Activated CD4-positive, CD25-positive, alpha-beta regulatory T cell (primary cell): ENCODE measurements at regions not wholly inside any gene's neighbourhood (a gene's known extent, or its start where the extent isn't known, plus 50 kb on each side); places are given as distances from the start of the nearest gene placed in this dataset.
"Not testable (repeated sequence)": the region's sequence is repeated elsewhere in the genome, so short reads cannot be mapped to it uniquely, and the experiment has no call there.

ENCODE experiments used
- DNase-seq, 4 experiments: peaks; one replicate each; lab custom pipeline; 2025; lab: John Stamatoyannopoulos, UW

DNA sequence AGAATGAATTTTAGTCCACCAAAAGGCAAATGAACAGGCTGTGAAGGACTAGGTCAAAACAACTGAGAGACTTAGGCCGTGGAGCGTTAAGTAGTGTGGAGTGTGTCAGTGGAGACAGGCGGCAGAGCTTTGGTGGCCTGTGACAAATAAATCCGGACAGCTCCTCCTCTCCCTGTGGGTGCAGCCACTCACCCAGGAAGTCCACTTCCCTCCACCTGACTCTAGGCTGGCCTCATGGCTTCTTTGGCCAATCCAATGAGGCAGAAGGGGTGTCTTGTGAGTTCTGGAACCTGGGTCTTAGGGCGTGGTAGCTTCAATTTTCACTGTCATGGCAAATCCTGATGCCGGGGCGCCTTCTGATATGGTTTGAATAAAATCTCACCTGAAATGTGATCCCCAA, 180.9 kb upstream of the C14orf180 start:
- DNase-seq, result no peak

DNA sequence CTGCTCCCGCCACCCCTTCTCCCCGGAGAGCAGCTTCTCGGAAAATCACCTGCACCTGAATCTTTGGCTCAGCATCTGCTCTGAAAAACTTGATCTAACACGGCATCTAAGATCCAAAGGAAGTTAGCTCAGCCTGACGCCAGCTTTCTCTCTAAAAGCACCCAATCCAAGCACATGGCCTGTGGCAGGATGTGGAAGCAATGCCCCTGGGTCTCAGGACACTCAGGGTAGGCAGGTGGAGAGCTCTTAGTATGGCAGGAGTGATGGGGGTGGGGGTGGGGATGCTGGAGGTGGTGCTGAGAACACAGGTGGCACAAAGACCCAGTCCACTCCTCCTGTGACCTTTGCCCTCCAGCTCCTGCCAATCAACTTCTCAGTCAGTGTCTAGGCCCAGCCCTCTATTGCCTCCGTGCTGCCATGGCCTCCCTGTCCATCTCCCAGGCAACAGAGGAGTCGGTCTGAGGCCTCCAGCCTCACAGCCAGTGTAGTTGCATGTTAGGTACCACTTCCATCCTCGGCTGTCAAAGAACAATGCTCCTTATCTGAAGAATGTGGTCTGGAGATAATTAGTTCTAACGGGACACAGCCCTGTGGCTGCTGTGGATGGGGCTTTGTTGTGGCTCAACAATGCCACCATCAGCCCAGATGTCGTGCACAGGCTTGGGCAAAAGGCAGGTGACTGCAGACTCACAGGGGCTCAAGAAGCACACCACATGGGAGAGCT, 180.0 kb upstream of the C14orf180 start:
- no peak for DNase-seq

DNA sequence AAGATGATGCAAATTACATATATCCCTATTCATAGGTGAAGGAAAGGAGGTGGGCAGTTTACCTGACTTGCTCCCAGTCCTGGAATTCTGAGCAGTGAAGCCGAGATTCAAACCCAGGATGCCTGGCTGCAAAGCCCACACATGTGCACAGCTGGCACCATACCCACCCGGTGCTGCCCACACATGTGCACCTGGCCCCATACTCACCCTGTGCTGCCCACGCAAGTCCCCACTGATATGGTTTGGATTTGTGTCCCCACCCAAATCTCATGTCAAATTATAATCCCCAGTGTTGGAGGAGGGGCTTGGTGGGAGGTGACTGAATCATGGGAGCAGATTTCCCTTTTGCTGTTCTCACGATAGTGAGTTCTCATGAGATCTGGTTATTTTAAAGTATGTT, 179.2 kb upstream of the C14orf180 start:
- DNase-seq, result no peak

DNA sequence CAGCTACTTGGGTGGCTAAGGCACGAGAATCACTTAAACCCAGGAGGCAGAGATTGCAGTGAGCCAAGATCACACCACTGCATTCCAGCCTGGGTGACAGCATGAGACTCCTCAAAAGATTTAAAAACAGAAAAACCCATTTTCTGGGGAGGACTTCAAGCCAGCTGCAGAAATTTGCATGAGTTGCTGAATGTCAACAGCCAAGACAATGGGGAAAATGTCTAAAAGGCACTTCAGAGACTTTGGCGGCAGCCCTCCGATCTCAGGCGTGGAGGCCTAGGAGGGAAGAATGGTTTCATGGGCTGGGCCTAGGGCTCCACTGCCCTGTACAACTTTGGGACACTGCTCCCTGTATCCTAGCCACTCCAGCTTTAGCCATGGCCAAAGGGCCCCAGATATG, 177.8 kb upstream of the C14orf180 start:
- DNase-seq, result no peak

DNA sequence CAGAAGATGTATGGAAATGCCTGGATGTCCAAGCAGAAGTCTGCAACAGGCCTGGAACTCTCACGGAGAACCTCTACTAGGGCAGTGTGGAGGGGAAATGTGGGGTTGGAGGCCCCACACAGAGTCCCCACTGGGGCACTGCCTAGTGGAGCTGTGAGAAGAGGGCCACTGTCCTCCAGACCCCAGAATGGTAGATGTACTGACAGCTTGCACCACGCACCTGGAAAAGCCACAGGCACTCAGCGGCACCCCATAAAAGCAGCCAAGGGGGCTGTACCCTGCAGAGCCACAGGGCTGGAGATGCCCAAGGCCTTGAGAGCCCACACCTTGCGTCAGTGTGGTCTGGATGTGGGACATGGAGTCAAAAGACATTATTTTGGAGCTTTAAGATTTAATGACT, 177.3 kb upstream of the C14orf180 start:
- not testable (repeated sequence) for DNase-seq

DNA sequence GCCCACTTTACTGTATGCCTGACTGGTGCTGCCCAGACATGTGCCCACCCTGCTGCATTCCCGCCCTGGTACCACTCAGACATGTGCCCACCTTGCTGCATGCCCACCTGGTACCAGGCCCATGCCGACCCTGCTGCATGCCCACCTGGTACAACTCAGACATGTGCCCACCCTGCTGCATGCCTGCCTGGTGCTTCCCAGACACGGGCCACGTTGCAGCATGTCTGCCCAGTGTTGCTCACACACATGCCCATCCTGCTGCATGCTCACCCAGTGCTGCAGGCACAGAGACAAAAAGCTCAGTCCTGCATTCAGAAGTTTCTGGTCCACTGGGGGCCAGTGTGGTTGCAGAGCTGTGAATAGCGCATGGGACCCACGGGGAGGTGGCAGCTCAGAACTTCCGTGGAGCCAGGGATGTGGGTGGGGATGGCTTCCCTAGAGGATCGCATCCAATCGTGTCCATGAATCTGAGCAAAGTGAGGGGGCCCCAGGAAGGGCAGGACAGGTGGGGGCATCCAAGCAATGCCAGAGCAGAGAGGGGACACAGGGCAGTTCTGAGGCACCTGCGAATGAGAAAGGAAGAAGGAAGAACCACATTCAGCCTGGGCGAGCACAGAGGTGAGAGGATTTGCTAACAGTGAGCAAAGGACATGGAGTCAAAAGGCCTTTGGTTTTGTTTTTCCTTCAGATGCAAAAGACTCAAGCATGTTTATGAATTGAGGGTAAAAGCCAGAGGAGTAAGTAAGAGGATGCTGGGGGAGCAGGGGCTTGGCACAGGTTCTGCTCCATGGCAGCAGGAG, 175.9 kb upstream of the C14orf180 start:
- no peak for DNase-seq

DNA sequence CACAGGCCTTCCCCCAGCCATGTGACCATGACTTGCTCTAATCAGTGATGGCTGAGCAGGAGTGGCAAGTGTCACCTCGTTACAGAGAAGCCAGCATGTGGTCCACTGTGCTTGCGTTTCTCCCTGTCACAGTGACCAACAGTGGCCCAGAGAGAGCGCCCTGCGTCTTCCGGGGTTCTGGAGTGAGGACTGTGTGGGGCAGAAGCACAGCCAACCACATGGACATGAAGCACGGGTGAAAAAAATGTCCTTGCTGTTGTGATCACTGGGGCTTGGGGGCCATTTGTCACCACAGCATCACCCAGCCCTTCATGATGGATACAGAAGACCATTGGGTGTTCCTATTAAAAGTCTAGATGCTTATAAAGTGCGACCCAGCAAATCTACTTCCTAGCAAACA, 174.6 kb upstream of the C14orf180 start:
- no peak for DNase-seq

DNA sequence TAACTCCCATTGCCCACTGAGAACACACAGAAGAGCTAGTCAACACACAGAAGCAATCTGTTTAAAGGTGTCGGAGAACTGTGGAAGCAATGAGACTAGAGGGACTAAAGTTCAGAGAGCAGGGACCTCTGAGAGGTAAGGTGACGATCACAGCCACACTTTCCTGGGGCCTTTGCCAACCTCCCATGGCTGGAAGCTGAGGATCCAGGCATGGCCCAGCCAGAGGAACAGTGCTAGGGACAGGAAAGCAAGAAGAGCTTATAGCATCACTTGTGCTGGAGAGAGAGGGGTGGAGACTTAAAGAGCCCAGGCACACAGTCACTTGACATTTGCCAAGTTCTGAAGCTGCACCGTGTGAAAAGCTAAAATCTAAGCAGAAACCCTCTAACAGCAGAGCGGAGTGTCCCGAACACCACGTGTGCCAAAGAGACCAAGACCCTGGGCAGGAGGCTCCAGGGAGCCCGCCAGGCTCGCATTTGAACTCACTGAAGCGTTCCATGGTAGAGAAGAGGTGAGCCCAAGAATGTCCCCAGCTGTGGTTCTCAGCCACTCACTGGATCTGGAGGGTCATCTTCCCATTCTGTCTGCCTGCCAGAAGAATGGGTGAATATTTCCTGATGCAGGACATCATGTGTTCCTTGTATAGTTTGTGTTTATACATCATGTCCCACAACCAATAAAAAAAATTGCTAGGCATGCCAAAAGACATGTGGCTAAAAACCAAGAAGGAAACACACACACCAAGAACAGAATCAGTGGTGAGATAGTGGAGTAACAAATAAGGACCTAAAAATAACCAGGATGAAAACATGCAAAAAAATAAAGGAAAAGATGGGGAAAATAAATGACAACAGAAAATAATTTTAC, 174.0 kb upstream of the C14orf180 start:
- no peak for DNase-seq

DNA sequence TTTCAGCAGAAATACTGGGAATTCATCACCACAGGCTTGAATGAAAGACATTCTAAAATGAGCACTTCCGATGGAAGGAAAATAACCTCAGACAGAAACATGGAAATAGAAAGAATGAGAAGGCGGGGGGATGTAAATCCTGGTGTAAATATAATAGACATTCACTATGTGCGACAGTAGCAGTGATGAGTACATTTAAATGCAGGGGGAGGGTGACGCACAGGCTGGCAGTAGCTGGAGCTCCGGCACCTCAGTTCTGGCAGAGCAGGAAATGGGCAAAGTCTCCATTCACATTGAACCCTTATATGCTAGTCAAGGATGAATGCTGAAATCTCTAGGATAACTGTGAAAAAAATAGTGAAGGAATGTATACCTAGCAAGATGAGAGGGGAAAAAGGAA, 172.7 kb upstream of the C14orf180 start:
- no peak for DNase-seq

DNA sequence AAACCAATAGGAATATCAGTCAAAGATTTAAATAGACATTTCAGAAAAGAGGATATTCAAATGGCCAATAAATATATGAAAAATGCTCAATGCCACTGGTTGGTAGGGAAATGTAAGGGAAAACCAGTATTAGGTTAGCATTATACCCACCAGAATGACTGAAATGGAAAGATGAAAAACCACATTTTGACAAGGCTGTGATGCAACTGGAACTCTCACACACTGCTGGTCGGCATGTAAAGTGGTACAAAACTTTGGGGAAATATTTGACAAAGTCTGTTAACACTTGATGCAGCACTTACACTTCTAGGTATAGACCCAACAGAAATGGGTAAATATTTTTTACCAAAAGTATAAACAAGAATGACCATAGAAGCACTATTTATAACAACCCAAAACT, 163.2 kb upstream of the C14orf180 start:
- DNase-seq, result no peak

DNA sequence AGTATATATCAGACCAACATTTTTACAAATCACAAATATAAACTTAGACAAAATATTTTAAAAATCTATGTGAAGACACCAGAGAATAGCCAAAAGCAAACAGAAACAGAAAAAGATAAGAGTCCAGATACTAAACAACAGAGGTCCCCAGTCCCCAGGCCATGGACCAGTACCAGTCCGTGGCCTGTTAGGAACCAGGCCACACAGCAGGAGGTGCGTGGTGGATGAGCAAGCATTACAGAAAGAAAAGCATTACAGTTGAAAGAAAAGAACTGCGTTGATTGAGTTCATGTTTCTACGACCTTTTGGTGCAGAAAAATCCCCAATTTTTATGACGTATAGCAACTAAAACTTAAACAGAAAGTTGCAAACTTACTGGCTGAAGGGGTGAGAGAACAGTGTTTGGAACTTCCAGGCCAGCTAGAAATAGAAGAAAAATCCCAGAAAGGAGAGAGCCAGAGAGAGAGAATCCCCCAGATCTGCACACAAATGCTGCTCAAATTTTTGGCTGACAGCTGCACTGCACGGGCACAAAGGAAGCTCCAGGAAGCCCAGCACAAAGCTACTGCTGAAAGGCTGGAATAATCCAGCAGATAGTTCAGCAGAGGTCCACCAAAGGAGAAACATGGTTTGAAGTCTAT, 159.6 kb upstream of the C14orf180 start:
- no peak for DNase-seq

DNA sequence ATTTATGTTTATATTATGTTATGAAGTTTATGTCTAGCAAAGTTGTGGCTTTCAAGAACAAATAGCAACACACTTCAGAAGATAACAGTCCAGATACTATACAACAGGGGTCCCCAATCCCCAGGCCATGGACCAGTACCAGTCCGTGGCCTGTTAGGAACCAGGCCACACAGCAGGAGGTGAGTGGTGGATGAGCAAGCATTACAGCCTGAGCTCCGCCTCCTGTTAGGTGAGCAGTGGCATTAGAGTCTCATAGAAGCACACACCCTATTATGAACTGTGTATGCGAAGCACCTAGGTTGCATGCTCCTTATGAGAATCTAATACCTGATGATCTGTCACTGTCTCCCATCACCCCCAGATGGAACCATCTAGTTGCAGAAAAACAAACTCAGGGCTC, 159.0 kb upstream of the C14orf180 start:
- not testable (repeated sequence) for DNase-seq

DNA sequence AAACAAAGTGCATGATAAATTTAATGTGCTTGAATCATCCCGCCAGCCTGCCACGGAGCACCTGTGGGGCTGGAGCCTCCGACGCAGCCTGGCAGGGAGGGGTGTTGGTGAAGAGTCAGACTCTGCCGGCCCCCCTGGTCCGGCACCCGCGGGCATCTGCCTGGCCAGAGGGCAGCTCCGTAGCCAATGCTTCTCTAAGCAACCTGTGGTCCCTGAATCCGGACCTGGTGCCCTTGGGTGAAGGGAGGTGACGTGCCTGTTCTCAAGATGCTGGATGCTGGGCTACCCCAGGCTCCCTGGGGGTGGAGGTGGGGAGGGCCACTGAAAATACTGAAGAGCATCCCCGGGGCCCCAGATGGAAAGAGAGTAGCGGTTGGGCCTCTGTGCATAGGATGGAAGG, 158.6 kb upstream of the C14orf180 start:
- DNase-seq, result no peak

DNA sequence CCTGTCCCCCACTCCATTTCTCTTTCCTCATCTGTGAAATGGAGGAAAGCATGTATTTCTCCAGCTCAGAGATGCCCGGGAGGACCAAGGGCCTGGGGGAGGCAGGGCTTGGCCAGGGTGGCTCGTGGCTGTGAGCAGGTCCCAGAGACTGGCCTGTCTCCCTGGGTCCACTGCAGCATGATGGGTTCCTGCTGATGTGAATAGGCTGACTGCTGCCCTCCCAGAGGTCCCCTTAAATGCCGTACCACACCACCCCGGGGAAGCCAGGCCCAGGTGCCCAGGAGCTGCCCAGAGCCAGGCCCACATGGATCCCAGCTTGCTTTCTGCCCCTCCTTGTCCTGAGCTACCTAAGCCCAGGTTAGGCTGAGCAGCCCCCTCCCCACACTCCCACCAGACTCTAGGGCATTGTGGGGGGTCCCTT, 158.2 kb upstream of the C14orf180 start:
- DNase-seq, result no peak

DNA sequence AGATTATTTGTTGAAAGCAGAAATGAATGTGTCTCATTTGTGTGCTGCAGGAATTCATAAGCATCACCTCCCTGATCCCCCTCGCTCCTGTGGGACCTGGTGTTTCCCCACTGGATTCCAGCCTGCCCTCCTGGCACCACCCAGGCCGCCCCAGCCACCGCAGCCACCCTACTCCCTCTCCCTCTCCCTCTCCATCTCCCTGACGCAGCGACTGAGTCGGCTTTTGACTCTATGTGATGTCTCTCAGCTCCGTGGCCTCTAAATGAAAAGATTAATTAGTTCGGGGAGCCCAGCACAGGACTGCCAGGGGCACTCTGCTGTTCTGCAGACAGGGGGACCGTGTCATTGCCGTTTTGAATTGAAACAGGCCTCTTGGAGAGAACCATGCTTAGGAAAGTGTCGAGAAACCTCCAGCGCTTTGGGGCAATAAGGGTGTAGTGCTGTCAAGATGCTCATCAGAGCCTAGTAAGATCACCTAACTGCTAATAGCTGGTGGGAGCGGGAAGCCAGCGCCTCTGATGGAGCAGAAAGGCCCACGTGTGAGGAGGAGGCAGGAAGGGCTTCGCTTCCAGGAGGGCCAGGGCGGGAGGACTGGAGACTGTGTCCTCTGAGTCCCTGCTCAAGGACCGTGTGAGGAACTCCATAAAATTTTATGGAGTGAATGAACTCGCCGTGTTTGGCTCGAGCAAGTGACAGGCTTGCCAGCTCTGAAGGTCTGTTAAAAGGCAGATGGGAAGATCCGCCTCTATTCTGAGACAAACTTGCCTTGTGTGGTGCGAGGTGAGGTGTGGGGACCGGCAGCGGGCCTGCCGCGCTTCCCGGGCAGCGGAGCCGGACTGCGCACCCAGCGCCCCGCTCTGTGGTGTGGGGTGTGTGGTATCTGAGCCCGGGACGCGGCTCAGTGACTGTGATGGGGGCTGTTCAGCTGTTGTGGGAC, 157.4 kb upstream of the C14orf180 start:
- no peak for DNase-seq

DNA sequence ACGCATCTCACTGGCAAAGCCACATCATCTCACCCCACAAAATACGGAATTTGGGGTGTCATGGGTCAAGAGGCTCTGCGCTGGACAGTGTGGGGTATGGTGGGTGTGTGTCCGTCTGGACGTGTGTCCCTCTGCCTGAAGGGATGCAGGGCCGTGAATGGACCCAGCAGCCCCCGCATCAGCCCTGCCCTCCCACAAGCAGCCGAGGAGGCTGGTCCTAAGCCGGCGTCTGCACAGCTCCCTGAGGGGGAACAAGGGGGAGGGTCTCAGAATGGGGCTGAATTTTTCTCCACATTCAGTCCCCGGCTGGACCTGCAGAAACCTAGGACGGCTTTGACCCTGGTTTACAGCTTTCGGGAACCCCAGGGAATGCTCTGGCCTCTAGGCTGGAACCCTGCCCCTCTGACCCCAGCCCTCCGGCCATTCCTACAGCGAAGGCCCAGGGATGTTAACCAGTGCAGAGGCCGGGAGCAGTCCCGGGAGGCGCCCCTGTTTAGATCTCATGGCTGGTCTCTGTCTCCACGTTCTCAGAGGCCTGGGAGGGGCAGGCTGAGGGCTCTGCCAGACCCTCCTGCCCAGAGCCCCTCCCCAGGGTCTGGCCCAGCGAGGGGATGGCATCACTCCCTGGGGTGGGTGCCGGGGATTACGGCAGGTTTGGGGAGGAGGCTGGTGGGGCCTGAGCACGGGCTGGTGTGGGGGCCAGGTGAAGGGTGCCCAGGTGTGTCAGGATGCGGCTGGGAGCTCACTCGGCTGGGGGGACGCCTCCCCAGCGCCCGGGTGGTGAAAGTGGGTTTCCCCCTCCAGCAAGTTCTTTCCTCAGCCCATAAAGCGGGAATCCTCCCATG, 156.5 kb upstream of the C14orf180 start:
- no peak for DNase-seq

DNA sequence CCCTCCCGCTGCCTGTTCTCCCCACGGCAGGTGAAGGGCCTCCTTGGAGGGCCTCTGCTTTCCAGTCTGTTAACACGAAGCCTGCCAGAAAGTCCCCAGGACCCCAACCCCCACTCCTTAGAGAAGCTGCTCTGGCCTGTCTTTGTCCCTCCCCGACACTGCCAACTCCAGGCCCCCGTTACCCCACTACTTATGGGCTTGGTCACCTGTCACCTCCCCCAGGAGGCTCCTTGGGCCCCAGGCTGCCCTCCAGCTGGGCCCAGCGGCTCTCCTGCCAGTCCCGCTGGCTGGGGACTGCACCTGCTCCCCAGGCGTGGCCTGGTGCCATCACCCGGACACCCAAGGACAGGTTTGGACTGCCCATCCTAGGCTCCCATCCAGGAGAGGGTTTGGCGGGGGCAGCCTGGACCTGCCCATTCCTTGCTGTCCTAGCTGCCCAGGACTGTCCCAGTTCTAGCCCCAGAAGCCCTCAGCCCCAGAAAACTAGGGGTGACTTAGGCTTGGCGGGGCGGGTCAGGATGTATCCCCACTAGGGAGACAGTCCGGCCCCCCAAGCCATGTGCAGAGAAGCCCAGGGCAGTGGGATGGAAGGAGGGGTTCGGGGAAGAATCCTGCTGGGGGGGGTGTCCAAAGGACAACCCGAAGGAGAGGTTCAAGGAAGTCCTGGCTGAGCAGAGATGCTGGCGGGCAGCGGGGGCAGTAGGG, 155.7 kb upstream of the C14orf180 start:
- DNase-seq, result no peak

DNA sequence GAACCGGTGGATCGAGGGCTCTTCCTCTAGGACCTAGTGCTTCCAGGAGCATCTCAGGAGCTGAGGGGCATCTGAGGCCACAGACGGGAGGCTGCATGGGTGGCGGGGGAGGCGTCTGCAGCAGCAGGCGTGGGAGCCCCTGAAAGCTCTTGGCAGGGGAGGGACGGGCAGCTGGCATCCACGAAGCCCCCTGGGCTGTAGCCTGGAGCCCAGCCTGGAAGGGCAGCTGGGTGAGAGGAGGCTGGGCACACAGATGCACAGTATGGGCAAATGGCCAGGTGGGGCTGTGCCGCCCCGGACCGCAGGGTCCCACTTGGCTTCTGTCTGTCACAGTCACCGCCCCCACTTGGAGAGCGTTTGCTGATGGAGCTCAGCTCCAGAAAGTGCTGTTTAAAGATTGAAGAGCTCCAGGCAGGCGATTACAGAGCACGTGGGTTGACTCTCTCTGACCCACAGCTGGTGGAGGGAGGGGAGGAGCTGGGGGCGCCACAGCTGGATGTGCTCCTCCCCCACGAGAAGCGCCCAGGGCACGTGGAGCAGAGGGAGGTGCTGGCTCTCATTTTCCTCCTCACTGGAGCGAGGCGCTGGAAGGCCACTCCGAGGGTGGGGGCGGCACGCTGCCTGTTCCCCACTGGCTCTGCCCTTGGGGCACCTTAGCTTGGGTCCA, 155.0 kb upstream of the C14orf180 start:
- no peak for DNase-seq

DNA sequence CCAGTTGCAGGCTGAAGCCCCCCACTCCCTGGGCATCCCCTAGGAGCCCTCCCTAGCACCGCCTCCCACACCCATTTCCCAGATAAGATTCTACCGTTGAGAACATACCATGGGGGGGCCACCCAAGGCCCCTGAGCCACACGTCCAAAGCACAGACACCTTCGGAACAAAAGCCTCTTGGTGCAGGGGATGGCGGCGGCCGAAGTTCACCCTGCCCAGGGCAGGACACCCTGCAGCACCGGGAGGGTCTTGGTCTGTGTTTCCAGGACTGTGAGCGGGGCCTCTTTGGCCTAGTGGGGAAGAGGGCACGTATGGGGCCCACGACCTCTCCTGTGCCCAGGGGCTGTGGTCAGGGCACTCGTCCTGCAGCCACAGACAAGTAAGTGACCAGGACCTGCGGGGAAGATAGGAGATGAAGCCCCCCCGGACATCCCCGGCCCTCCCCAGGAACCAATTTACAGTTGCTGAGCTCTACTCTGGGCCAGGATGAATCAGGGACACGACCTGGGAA, 154.3 kb upstream of the C14orf180 start:
- DNase-seq, result no peak
